Gastrocnemius medialis (tissue), 4 donors: ENCODE measurements at regions not wholly inside any gene's neighbourhood (a gene's known extent, or its start where the extent isn't known, plus 50 kb on each side); places are given as distances from the start of the nearest gene placed in this dataset.

Source experiments
- CTCF ChIP-seq, 5 experiments: fragments of 450-650 bp in 3 of 5; fragments of 200-600 bp in 2 of 5; sonication (generic) in 2 of 5; IDR thresholded peaks in 4 of 5; conservative IDR thresholded peaks in 1 of 5; 1 replicate in 4 of 5; 2 replicates in 1 of 5; pipeline ENCODE4 v1.5.1; 2016 to 2019; ENCODE audit warnings: antibody characterized with exemption in 5 of 5, mild to moderate bottlenecking in 3 of 5, moderate library complexity in 3 of 5
- POLR2A ChIP-seq, 2 donors: fragments of 450-650 bp; IDR thresholded peaks; one replicate each; pipeline ENCODE4 v1.6.1; 2017; ENCODE audit warnings: antibody characterized with exemption in 2 of 2, mild to moderate bottlenecking in 2 of 2, moderate library complexity in 2 of 2

- TF ChIP-seq POLR2A (IDR thresholded peaks at IDR 0.05) (no peak), CTCF (IDR thresholded peaks at IDR 0.05 in 4 of 5, conservative IDR thresholded peaks at IDR 0.05 in 1 of 5) (no peak)
Observed at GRCh38 chr6:68069921-68070710, 565.0 kb upstream of the ADGRB3 start.
